HG02970 (cell line): ENCODE measurements at regions not wholly inside any gene's neighbourhood (a gene's known extent, or its start where the extent isn't known, plus 50 kb on each side); places are given as distances from the start of the nearest gene placed in this dataset.

Source experiments
- ATAC-seq: cut with Tn5 transposase; IDR thresholded peaks from one replicate; pipeline ENCODE4 v1.9.1; 2021; ENCODE audit warnings: mild to moderate bottlenecking, moderate library complexity, moderate number of reproducible peaks; ENCODE audit not compliant: unreplicated experiment, low FRiP score

- no peak for ATAC-seq
Observed at GRCh38 chr5:98656796-98657195, 116.7 kb upstream of the RGMB start.

GRCh38 chr5:98657559-98657958 is 115.9 kb upstream of the RGMB start:
- ATAC-seq = no peak

- no peak for ATAC-seq
Observed at GRCh38 chr5:98663521-98663920, 109.9 kb upstream of the RGMB start.

GRCh38 chr5:98664736-98665135 is 108.7 kb upstream of the RGMB start:
- no peak for ATAC-seq

GRCh38 chr5:98679963-98680362 is 93.5 kb upstream of the RGMB start:
- no peak for ATAC-seq

GRCh38 chr5:98690002-98690401 is 83.5 kb upstream of the RGMB start:
- no peak for ATAC-seq

GRCh38 chr5:98694902-98695301 is 78.6 kb upstream of the RGMB start:
- no peak for ATAC-seq

- no peak for ATAC-seq
Observed at GRCh38 chr5:98698359-98698758, 75.1 kb upstream of the RGMB start.

- no peak for ATAC-seq
Observed at GRCh38 chr5:98700730-98701129, 72.7 kb upstream of the RGMB start.

GRCh38 chr5:98705841-98706240 is 67.6 kb upstream of the RGMB start:
- no peak for ATAC-seq

GRCh38 chr5:98709681-98710080 is 63.8 kb upstream of the RGMB start:
- no peak for ATAC-seq

GRCh38 chr5:98713027-98713426 is 60.4 kb upstream of the RGMB start:
- ATAC-seq = no peak

GRCh38 chr5:98713856-98714255 is 59.6 kb upstream of the RGMB start:
- no peak for ATAC-seq

GRCh38 chr5:98714710-98715288 is 58.7 kb upstream of the RGMB start:
- ATAC-seq = no peak

GRCh38 chr5:98721231-98721928 is 52.1 kb upstream of the RGMB start:
- ATAC-seq = no peak

- no peak for ATAC-seq
Observed at GRCh38 chr5:98722188-98722587, 51.3 kb upstream of the RGMB start.

GRCh38 chr5:98723061-98723460 is 50.4 kb upstream of the RGMB start:
- no peak for ATAC-seq
